ENCODE measurements at regions not wholly inside any gene's neighbourhood (a gene's known extent, or its start where the extent isn't known, plus 50 kb on each side); places are given as distances from the start of the nearest gene placed in this dataset.

DNA sequence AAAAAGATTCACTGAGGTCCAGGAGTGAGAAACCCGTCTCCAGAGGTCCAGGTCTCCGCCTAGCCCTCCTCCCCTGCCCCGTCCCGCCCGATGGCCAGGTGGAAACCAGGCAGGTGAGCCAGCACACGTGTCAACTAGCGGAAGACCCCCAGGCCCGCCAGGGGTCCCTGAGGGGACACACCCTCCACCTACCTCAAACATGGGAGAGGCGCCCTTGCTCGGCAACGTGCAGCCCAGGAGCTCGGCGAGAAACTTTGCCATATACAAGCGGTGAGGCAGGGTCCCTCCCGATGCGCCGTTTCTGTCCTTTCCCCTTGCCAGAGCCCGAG is 330.0 kb downstream of the HNRNPD start:
- TF ChIP-seq CTCF (IDR thresholded peaks at IDR 0.05) (no peak), POLR2A (IDR thresholded peaks at IDR 0.05) (no peak)

All from esophagus squamous epithelium (tissue), 4 donors.